DND-41 (cell line): ENCODE measurements at regions not wholly inside any gene's neighbourhood (a gene's known extent, or its start where the extent isn't known, plus 50 kb on each side); places are given as distances from the start of the nearest gene placed in this dataset.

Experiments
- CTCF ChIP-seq: IDR thresholded peaks from 2 replicates; pipeline ENCODE4 v1.5.1; 2012; ENCODE audit warnings: borderline replicate concordance, low read length, moderate library complexity, mild to moderate bottlenecking; ENCODE audit not compliant: poor library complexity, severe bottlenecking; ENCODE audit errors: extremely low read depth
- EZH2 ChIP-seq: IDR thresholded peaks from 3 replicates; pipeline ENCODE4 v1.6.1; 2012; ENCODE audit warnings: borderline replicate concordance, low read depth, mild to moderate bottlenecking, moderate library complexity, low read length, inconsistent platforms; ENCODE audit not compliant: severe bottlenecking

DNA sequence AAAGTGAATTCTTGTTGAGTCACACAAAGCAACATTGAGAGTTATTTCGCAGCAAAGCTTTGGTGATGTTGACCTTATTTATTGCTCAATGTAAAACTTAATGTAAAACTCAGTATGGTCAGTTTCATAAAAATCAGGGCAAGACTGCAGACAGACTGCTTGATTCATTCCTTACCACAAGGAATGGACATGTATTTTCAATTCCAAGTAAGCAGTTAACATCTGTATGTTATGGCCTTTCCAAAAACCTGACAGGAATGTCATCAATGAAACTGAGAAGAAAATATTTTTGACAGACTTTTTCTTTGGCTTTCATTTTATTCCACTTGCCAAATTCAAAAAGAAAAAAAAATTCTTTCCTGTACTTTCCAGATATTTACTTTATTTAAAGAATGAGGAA, 488.3 kb downstream of the ANKRD50 start:
- TF ChIP-seq CTCF = no peak
- no peak for TF ChIP-seq EZH2
